ENCODE measurements at regions not wholly inside any gene's neighbourhood (a gene's known extent, or its start where the extent isn't known, plus 50 kb on each side); places are given as distances from the start of the nearest gene placed in this dataset.
"Not testable (repeated sequence)": the region's sequence is repeated elsewhere in the genome, so short reads cannot be mapped to it uniquely, and the experiment has no call there.

- no peaks in the 10 kb centered on the region for H3K4me1 ChIP-seq (ENCODE audit: control insufficient read depth in 1 of 2, insufficient read depth in 2 of 2, low read length in 2 of 2)
- H3K4me3 ChIP-seq (ENCODE audit: low read depth in 1 of 2, low read length in 2 of 2) = no peak overlapping the region
- H3K27me3 ChIP-seq (ENCODE audit: low read depth, low read length) = no peaks in the 10 kb centered on the region
- no peaks in the 10 kb centered on the region for H3K36me3 ChIP-seq (ENCODE audit: control insufficient read depth in 1 of 2, insufficient read depth in 2 of 2, low read length in 2 of 2)
- H3K27ac ChIP-seq (ENCODE audit: low read length) = no peak overlapping the region
- no peaks in the 10 kb centered on the region for H3K9me3 ChIP-seq (ENCODE audit: control insufficient read depth in 1 of 2, low read length in 2 of 2)
These were observed 70.5 kb upstream of the CSF1 start for GRCh38 chr1:109840011-109840629.

- H3K4me1 ChIP-seq (ENCODE audit: control insufficient read depth in 1 of 2, insufficient read depth in 2 of 2, low read length in 2 of 2); H3K36me3 ChIP-seq (ENCODE audit: control insufficient read depth in 1 of 2, insufficient read depth in 2 of 2, low read length in 2 of 2); H3K27ac ChIP-seq (ENCODE audit: low read length); H3K27me3 ChIP-seq (ENCODE audit: low read depth, low read length); H3K4me3 ChIP-seq (ENCODE audit: low read depth in 1 of 2, low read length in 2 of 2); H3K9me3 ChIP-seq (ENCODE audit: control insufficient read depth in 1 of 2, low read length in 2 of 2): not testable (repeated sequence)
These were observed 71.4 kb upstream of the CSF1 start for GRCh38 chr1:109839276-109839675.

- H3K36me3 ChIP-seq (ENCODE audit: control insufficient read depth in 1 of 2, insufficient read depth in 2 of 2, low read length in 2 of 2) = no peaks in the 10 kb centered on the region
- H3K4me3 ChIP-seq (ENCODE audit: low read depth in 1 of 2, low read length in 2 of 2) = no peak overlapping the region
- no peak overlapping the region for H3K27ac ChIP-seq (ENCODE audit: low read length)
- no peaks in the 10 kb centered on the region for H3K27me3 ChIP-seq (ENCODE audit: low read depth, low read length)
- no peaks in the 10 kb centered on the region for H3K9me3 ChIP-seq (ENCODE audit: control insufficient read depth in 1 of 2, low read length in 2 of 2)
- H3K4me1 ChIP-seq (ENCODE audit: control insufficient read depth in 1 of 2, insufficient read depth in 2 of 2, low read length in 2 of 2) = no peaks in the 10 kb centered on the region
These were observed 71.8 kb upstream of the CSF1 start for GRCh38 chr1:109838838-109839240.

- Histone ChIP-seq H3K36me3 (ENCODE audit: control insufficient read depth in 1 of 2, insufficient read depth in 2 of 2, low read length in 2 of 2) (no peaks in the 10 kb centered on the region), H3K4me3 (ENCODE audit: low read depth in 1 of 2, low read length in 2 of 2) (no peak overlapping the region), H3K27me3 (ENCODE audit: low read depth, low read length) (no peaks in the 10 kb centered on the region), H3K4me1 (ENCODE audit: control insufficient read depth in 1 of 2, insufficient read depth in 2 of 2, low read length in 2 of 2) (no peaks in the 10 kb centered on the region), H3K27ac (ENCODE audit: low read length) (no peak overlapping the region), H3K9me3 (ENCODE audit: control insufficient read depth in 1 of 2, low read length in 2 of 2) (no peaks in the 10 kb centered on the region)
These were observed 72.6 kb upstream of the CSF1 start for GRCh38 chr1:109837852-109838570.

- H3K27me3 ChIP-seq (ENCODE audit: low read depth, low read length); H3K4me1 ChIP-seq (ENCODE audit: control insufficient read depth in 1 of 2, insufficient read depth in 2 of 2, low read length in 2 of 2); H3K9me3 ChIP-seq (ENCODE audit: control insufficient read depth in 1 of 2, low read length in 2 of 2); H3K4me3 ChIP-seq (ENCODE audit: low read depth in 1 of 2, low read length in 2 of 2); H3K27ac ChIP-seq (ENCODE audit: low read length); H3K36me3 ChIP-seq (ENCODE audit: control insufficient read depth in 1 of 2, insufficient read depth in 2 of 2, low read length in 2 of 2): not testable (repeated sequence)
These were observed 71.9 kb upstream of the EPS8L3 start for GRCh38 chr1:109835645-109836044.

GRCh38 chr1:109834951-109835350, 71.2 kb upstream of the EPS8L3 start:
- Histone ChIP-seq H3K4me3 (ENCODE audit: low read depth in 1 of 2, low read length in 2 of 2) (no peak overlapping the region), H3K27ac (ENCODE audit: low read length) (no peak overlapping the region), H3K27me3 (ENCODE audit: low read depth, low read length) (no peaks in the 10 kb centered on the region), H3K9me3 (ENCODE audit: control insufficient read depth in 1 of 2, low read length in 2 of 2) (no peaks in the 10 kb centered on the region), H3K4me1 (ENCODE audit: control insufficient read depth in 1 of 2, insufficient read depth in 2 of 2, low read length in 2 of 2) (no peaks in the 10 kb centered on the region), H3K36me3 (ENCODE audit: control insufficient read depth in 1 of 2, insufficient read depth in 2 of 2, low read length in 2 of 2) (no peaks in the 10 kb centered on the region)

GRCh38 chr1:109832945-109833344, 69.2 kb upstream of the EPS8L3 start:
- H3K4me1 ChIP-seq (ENCODE audit: control insufficient read depth in 1 of 2, insufficient read depth in 2 of 2, low read length in 2 of 2) = no peaks in the 10 kb centered on the region

GRCh38 chr1:109828756-109829505, 65.2 kb upstream of the EPS8L3 start:
- Histone ChIP-seq H3K4me1 (ENCODE audit: control insufficient read depth in 1 of 2, insufficient read depth in 2 of 2, low read length in 2 of 2) (peaks cover 5 to 7% of the 10 kb centered on the region in 2 donors), H3K27me3 (ENCODE audit: low read depth, low read length) (no peaks in the 10 kb centered on the region), H3K9me3 (ENCODE audit: control insufficient read depth in 1 of 2, low read length in 2 of 2) (no peaks in the 10 kb centered on the region), H3K4me3 (ENCODE audit: low read depth in 1 of 2, low read length in 2 of 2) (no peak overlapping the region), H3K36me3 (ENCODE audit: control insufficient read depth in 1 of 2, insufficient read depth in 2 of 2, low read length in 2 of 2) (no peaks in the 10 kb centered on the region), H3K27ac (ENCODE audit: low read length) (no peak overlapping the region)

More at GRCh38 chr1:109832945-109833344, 69.2 kb upstream of the EPS8L3 start:
- Histone ChIP-seq H3K9me3 (ENCODE audit: control insufficient read depth in 1 of 2, low read length in 2 of 2) (no peaks in the 10 kb centered on the region), H3K27ac (ENCODE audit: low read length) (no peak overlapping the region), H3K27me3 (ENCODE audit: low read depth, low read length) (no peaks in the 10 kb centered on the region), H3K36me3 (ENCODE audit: control insufficient read depth in 1 of 2, insufficient read depth in 2 of 2, low read length in 2 of 2) (no peaks in the 10 kb centered on the region), H3K4me3 (ENCODE audit: low read depth in 1 of 2, low read length in 2 of 2) (no peak overlapping the region)

- no peaks in the 10 kb centered on the region for H3K27me3 ChIP-seq (ENCODE audit: low read depth, low read length)
- no peak overlapping the region for H3K27ac ChIP-seq (ENCODE audit: low read length)
These were observed 64.3 kb upstream of the EPS8L3 start for GRCh38 chr1:109827986-109828385.

GRCh38 chr1:109827466-109827865, 63.7 kb upstream of the EPS8L3 start:
- no peaks in the 10 kb centered on the region for H3K27me3 ChIP-seq (ENCODE audit: low read depth, low read length)
- H3K4me1 ChIP-seq (ENCODE audit: control insufficient read depth in 1 of 2, insufficient read depth in 2 of 2, low read length in 2 of 2) = peaks cover 10 to 15% of the 10 kb centered on the region in 2 donors
- no peaks in the 10 kb centered on the region for H3K36me3 ChIP-seq (ENCODE audit: control insufficient read depth in 1 of 2, insufficient read depth in 2 of 2, low read length in 2 of 2)
- no peak overlapping the region for H3K4me3 ChIP-seq (ENCODE audit: low read depth in 1 of 2, low read length in 2 of 2)
- no peaks in the 10 kb centered on the region for H3K9me3 ChIP-seq (ENCODE audit: control insufficient read depth in 1 of 2, low read length in 2 of 2)
- H3K27ac ChIP-seq (ENCODE audit: low read length) = no peak overlapping the region

More at GRCh38 chr1:109827986-109828385, 64.3 kb upstream of the EPS8L3 start:
- H3K4me1 ChIP-seq (ENCODE audit: control insufficient read depth in 1 of 2, insufficient read depth in 2 of 2, low read length in 2 of 2) = peaks cover 10% of the 10 kb centered on the region in 2 donors
- H3K9me3 ChIP-seq (ENCODE audit: control insufficient read depth in 1 of 2, low read length in 2 of 2) = no peaks in the 10 kb centered on the region
- H3K36me3 ChIP-seq (ENCODE audit: control insufficient read depth in 1 of 2, insufficient read depth in 2 of 2, low read length in 2 of 2) = no peaks in the 10 kb centered on the region
- H3K4me3 ChIP-seq (ENCODE audit: low read depth in 1 of 2, low read length in 2 of 2) = no peak overlapping the region

GRCh38 chr1:109826930-109827349, 63.2 kb upstream of the EPS8L3 start:
- H3K4me3 ChIP-seq (ENCODE audit: low read depth in 1 of 2, low read length in 2 of 2) = no peak overlapping the region
- peaks cover 10 to 17% of the 10 kb centered on the region in 2 donors for H3K4me1 ChIP-seq (ENCODE audit: control insufficient read depth in 1 of 2, insufficient read depth in 2 of 2, low read length in 2 of 2)
- H3K27ac ChIP-seq (ENCODE audit: low read length) = no peak overlapping the region
- no peaks in the 10 kb centered on the region for H3K9me3 ChIP-seq (ENCODE audit: control insufficient read depth in 1 of 2, low read length in 2 of 2)
- no peaks in the 10 kb centered on the region for H3K27me3 ChIP-seq (ENCODE audit: low read depth, low read length)
- H3K36me3 ChIP-seq (ENCODE audit: control insufficient read depth in 1 of 2, insufficient read depth in 2 of 2, low read length in 2 of 2) = no peaks in the 10 kb centered on the region
